ENCODE measurements at regions not wholly inside any gene's neighbourhood (a gene's known extent, or its start where the extent isn't known, plus 50 kb on each side); places are given as distances from the start of the nearest gene placed in this dataset.
"Not testable (repeated sequence)": the region's sequence is repeated elsewhere in the genome, so short reads cannot be mapped to it uniquely, and the experiment has no call there.

- Histone ChIP-seq H3K27ac (ENCODE audit: low read depth in 1 of 2, low read length in 1 of 2) (no peak overlapping the region), H3K36me3 (ENCODE audit: control insufficient read depth in 4 of 4, insufficient read depth in 4 of 4, low read length in 4 of 4) (no peaks in the 10 kb centered on the region), H3K9ac (ENCODE audit: insufficient read depth in 1 of 2, low read length in 2 of 2) (no peak overlapping the region), H3K4me3 (no peak overlapping the region), H3K4me1 (ENCODE audit: control insufficient read depth in 5 of 5, insufficient read depth in 5 of 5, low read length in 5 of 5) (peaks cover 0 to 2% (median 0%) of the 10 kb centered on the region in 5 donors), H3K9me3 (ENCODE audit: control insufficient read depth in 4 of 4, insufficient read depth in 3 of 4, low read length in 3 of 4) (no peaks in the 10 kb centered on the region), H3K27me3 (ENCODE audit: control insufficient read depth in 3 of 3, insufficient read depth in 3 of 3, low read length in 2 of 3) (no peaks in the 10 kb centered on the region)
- DNase-seq (no peak), ATAC-seq (ENCODE audit: insufficient read depth, low FRiP score) (no peak)
- WGBS, 2 donors: 91 to 92% methylated on average over 1 of the region's 1 CpG
- TF ChIP-seq, protein P1, sequence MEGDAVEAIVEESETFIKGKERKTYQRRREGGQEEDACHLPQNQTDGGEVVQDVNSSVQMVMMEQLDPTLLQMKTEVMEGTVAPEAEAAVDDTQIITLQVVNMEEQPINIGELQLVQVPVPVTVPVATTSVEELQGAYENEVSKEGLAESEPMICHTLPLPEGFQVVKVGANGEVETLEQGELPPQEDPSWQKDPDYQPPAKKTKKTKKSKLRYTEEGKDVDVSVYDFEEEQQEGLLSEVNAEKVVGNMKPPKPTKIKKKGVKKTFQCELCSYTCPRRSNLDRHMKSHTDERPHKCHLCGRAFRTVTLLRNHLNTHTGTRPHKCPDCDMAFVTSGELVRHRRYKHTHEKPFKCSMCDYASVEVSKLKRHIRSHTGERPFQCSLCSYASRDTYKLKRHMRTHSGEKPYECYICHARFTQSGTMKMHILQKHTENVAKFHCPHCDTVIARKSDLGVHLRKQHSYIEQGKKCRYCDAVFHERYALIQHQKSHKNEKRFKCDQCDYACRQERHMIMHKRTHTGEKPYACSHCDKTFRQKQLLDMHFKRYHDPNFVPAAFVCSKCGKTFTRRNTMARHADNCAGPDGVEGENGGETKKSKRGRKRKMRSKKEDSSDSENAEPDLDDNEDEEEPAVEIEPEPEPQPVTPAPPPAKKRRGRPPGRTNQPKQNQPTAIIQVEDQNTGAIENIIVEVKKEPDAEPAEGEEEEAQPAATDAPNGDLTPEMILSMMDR (IDR thresholded peaks at IDR 0.05; ENCODE audit: control extremely low read depth, extremely low read depth): no peak
Observed at GRCh38 chr1:98515744-98516143, 145.8 kb upstream of the SNX7 start.

- not testable (repeated sequence) for H3K27me3 ChIP-seq (ENCODE audit: control insufficient read depth in 3 of 3, insufficient read depth in 3 of 3, low read length in 2 of 3); ATAC-seq (ENCODE audit: insufficient read depth, low FRiP score); H3K4me1 ChIP-seq (ENCODE audit: control insufficient read depth in 5 of 5, insufficient read depth in 5 of 5, low read length in 5 of 5); DNase-seq; H3K9ac ChIP-seq (ENCODE audit: insufficient read depth in 1 of 2, low read length in 2 of 2); H3K36me3 ChIP-seq (ENCODE audit: control insufficient read depth in 4 of 4, insufficient read depth in 4 of 4, low read length in 4 of 4); H3K9me3 ChIP-seq (ENCODE audit: control insufficient read depth in 4 of 4, insufficient read depth in 3 of 4, low read length in 3 of 4); H3K27ac ChIP-seq (ENCODE audit: low read depth in 1 of 2, low read length in 1 of 2); H3K4me3 ChIP-seq
- 87 to 97% methylated on average over 14 to 27 of the region's 27 CpGs for WGBS, 2 donors
Observed at GRCh38 chr1:98512216-98512615, 149.3 kb upstream of the SNX7 start.

GRCh38 chr1:98503771-98504170 lies 157.8 kb upstream of the SNX7 start:
- WGBS, 2 donors: 74 to 79% methylated on average over 1 of the region's 1 CpG
- TF ChIP-seq, protein P1 (IDR thresholded peaks at IDR 0.05; ENCODE audit: control extremely low read depth, extremely low read depth): no peak
- no peak for ATAC-seq (ENCODE audit: insufficient read depth, low FRiP score)

DNA sequence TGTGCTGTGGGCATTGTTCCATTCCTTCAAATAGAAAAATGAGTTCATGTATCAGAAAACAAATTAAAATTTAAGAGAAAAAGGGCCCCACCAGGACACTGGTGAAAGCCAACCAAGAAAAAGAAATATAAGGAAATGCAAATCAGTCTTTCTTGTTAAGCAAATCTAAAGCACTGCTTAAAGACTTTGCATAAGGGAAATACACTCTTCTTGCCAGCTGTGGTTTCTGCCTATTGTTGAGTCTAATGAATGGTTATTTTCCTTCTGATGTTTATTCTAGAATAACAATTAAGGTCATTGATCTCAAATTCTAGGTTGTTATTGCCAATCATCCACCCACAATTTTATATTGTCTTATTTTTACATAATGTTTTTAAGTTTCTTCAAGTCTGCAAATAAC lies 158.6 kb upstream of the SNX7 start:
- no peak for ATAC-seq (ENCODE audit: insufficient read depth, low FRiP score)
- Histone ChIP-seq H3K9me3 (ENCODE audit: control insufficient read depth in 4 of 4, insufficient read depth in 3 of 4, low read length in 3 of 4) (peaks cover 0 to 6% (median 5%) of the 10 kb centered on the region in 4 donors), H3K4me1 (ENCODE audit: control insufficient read depth in 5 of 5, insufficient read depth in 5 of 5, low read length in 5 of 5) (no peaks in the 10 kb centered on the region), H3K27ac (ENCODE audit: low read depth in 1 of 2, low read length in 1 of 2) (no peak overlapping the region), H3K27me3 (ENCODE audit: control insufficient read depth in 3 of 3, insufficient read depth in 3 of 3, low read length in 2 of 3) (no peaks in the 10 kb centered on the region), H3K36me3 (ENCODE audit: control insufficient read depth in 4 of 4, insufficient read depth in 4 of 4, low read length in 4 of 4) (no peaks in the 10 kb centered on the region), H3K4me3 (no peak overlapping the region), H3K9ac (ENCODE audit: insufficient read depth in 1 of 2, low read length in 2 of 2) (no peak overlapping the region)
- TF ChIP-seq, protein P1 (IDR thresholded peaks at IDR 0.05; ENCODE audit: control extremely low read depth, extremely low read depth): no peak
- no peak for DNase-seq

More at GRCh38 chr1:98503771-98504170, 157.8 kb upstream of the SNX7 start:
- H3K9me3 ChIP-seq (ENCODE audit: control insufficient read depth in 4 of 4, insufficient read depth in 3 of 4, low read length in 3 of 4): peaks cover 0 to 6% (median 5%) of the 10 kb centered on the region in 4 donors
- no peak overlapping the region for H3K4me3 ChIP-seq
- no peaks in the 10 kb centered on the region for H3K27me3 ChIP-seq (ENCODE audit: control insufficient read depth in 3 of 3, insufficient read depth in 3 of 3, low read length in 2 of 3)
- H3K36me3 ChIP-seq (ENCODE audit: control insufficient read depth in 4 of 4, insufficient read depth in 4 of 4, low read length in 4 of 4): no peaks in the 10 kb centered on the region
- H3K9ac ChIP-seq (ENCODE audit: insufficient read depth in 1 of 2, low read length in 2 of 2): no peak overlapping the region
- H3K4me1 ChIP-seq (ENCODE audit: control insufficient read depth in 5 of 5, insufficient read depth in 5 of 5, low read length in 5 of 5): no peaks in the 10 kb centered on the region
- H3K27ac ChIP-seq (ENCODE audit: low read depth in 1 of 2, low read length in 1 of 2): no peak overlapping the region
- no peak for DNase-seq
